SJCRH30 (cell line): ENCODE measurements at regions not wholly inside any gene's neighbourhood (a gene's known extent, or its start where the extent isn't known, plus 50 kb on each side); places are given as distances from the start of the nearest gene placed in this dataset.

Experiments used
- DNase-seq, 2 experiments: peaks; one replicate each; pipeline ENCODE4 v3.0.0-alpha.2; 2015 to 2020
- H3K27ac ChIP-seq: fragments of 250-450 bp; sonication (Bioruptor Pico); 2 replicates; pipeline ENCODE4 v1.5.1; 2020; ENCODE audit warnings: mild to moderate bottlenecking, moderate library complexity
- H3K27me3 ChIP-seq: fragments of 250-450 bp; sonication (Bioruptor Pico); 2 replicates; pipeline ENCODE4 v1.5.1; 2020; ENCODE audit warnings: mild to moderate bottlenecking, moderate library complexity
- H3K36me3 ChIP-seq: fragments of 250-450 bp; sonication (Bioruptor Pico); 2 replicates; pipeline ENCODE4 v1.5.1; 2020; ENCODE audit warnings: mild to moderate bottlenecking, moderate library complexity
- H3K4me1 ChIP-seq: fragments of 250-450 bp; sonication (Bioruptor Pico); 2 replicates; pipeline ENCODE4 v1.5.1; 2020; ENCODE audit warnings: mild to moderate bottlenecking, moderate library complexity
- H3K4me3 ChIP-seq: fragments of 250-450 bp; sonication (Bioruptor Pico); 2 replicates; pipeline ENCODE4 v1.5.1; 2020; ENCODE audit warnings: mild to moderate bottlenecking, moderate library complexity
- H3K9me3 ChIP-seq: fragments of 250-450 bp; sonication (Bioruptor Pico); replicated peaks from 2 replicates; pipeline ENCODE4 v1.5.1; 2020; ENCODE audit warnings: mild to moderate bottlenecking, moderate library complexity

DNA sequence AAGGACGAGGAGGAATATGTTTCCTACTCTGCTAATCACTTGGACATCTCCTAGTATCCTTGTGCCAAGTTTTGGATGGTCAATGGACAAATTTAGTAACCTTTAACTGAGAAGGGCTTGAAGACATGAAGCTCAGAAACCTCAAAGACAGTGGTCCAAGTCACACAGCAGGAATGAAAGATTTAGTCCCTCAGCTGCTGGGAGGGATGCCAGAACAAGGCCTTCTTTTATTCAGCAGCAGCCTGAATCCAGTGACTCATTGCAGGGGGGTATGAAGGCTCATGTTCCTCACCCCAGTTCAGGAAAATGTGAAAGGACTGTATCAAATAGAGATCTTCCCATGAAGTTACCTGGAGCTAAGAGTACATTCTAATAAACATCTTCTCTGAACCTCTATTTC lies 214.9 kb upstream of the UGT8 start:
- H3K4me1 ChIP-seq = peaks cover 14% of the 10 kb centered on the region
- H3K9me3 ChIP-seq = no peaks in the 10 kb centered on the region
- no peaks in the 10 kb centered on the region for H3K27me3 ChIP-seq
- DNase-seq = peak; percentile 75 to 85
- no peaks in the 10 kb centered on the region for H3K36me3 ChIP-seq
- H3K27ac ChIP-seq = no peak overlapping the region; the same call in 1 of the 2 replicates
- H3K4me3 ChIP-seq = no peak overlapping the region

- no peak overlapping the region for H3K27ac ChIP-seq
- no peaks in the 10 kb centered on the region for H3K9me3 ChIP-seq
- DNase-seq = peak; percentile 22 to 57
- no peaks in the 10 kb centered on the region for H3K27me3 ChIP-seq
- H3K4me1 ChIP-seq = peaks cover 14% of the 10 kb centered on the region
- H3K36me3 ChIP-seq = no peaks in the 10 kb centered on the region
- H3K4me3 ChIP-seq = no peak overlapping the region
Observed at GRCh38 chr4:114384629-114385028, 214.0 kb upstream of the UGT8 start.

- DNase-seq = no peak
Observed at GRCh38 chr4:114385195-114385985, 213.2 kb upstream of the UGT8 start.

GRCh38 chr4:114386637-114387233 lies 211.9 kb upstream of the UGT8 start:
- peak in 1 of 2 experiments; percentile 61 for DNase-seq

More at GRCh38 chr4:114385195-114385985, 213.2 kb upstream of the UGT8 start:
- no peaks in the 10 kb centered on the region for H3K27me3 ChIP-seq
- H3K9me3 ChIP-seq = no peaks in the 10 kb centered on the region
- no peak overlapping the region for H3K4me3 ChIP-seq
- H3K4me1 ChIP-seq = peaks cover 14% of the 10 kb centered on the region
- H3K36me3 ChIP-seq = no peaks in the 10 kb centered on the region
- H3K27ac ChIP-seq = no peak overlapping the region

GRCh38 chr4:114389070-114389685 lies 209.4 kb upstream of the UGT8 start:
- H3K4me3 ChIP-seq = no peak overlapping the region
- no peaks in the 10 kb centered on the region for H3K36me3 ChIP-seq
- H3K9me3 ChIP-seq = no peaks in the 10 kb centered on the region
- DNase-seq = no peak
- no peak overlapping the region for H3K27ac ChIP-seq
- H3K4me1 ChIP-seq = peaks cover 4% of the 10 kb centered on the region
- H3K27me3 ChIP-seq = no peaks in the 10 kb centered on the region

More at GRCh38 chr4:114386637-114387233, 211.9 kb upstream of the UGT8 start:
- H3K9me3 ChIP-seq = no peaks in the 10 kb centered on the region
- H3K27ac ChIP-seq = no peak overlapping the region
- H3K27me3 ChIP-seq = no peaks in the 10 kb centered on the region
- no peak overlapping the region for H3K4me3 ChIP-seq
- peaks cover 14% of the 10 kb centered on the region for H3K4me1 ChIP-seq
- no peaks in the 10 kb centered on the region for H3K36me3 ChIP-seq

- no peaks in the 10 kb centered on the region for H3K4me1 ChIP-seq
- no peaks in the 10 kb centered on the region for H3K9me3 ChIP-seq
- no peak overlapping the region for H3K4me3 ChIP-seq
- H3K36me3 ChIP-seq = no peaks in the 10 kb centered on the region
- H3K27ac ChIP-seq = no peak overlapping the region
- DNase-seq = no peak
- no peaks in the 10 kb centered on the region for H3K27me3 ChIP-seq
Observed at GRCh38 chr4:114393295-114394038, 205.1 kb upstream of the UGT8 start.

DNA sequence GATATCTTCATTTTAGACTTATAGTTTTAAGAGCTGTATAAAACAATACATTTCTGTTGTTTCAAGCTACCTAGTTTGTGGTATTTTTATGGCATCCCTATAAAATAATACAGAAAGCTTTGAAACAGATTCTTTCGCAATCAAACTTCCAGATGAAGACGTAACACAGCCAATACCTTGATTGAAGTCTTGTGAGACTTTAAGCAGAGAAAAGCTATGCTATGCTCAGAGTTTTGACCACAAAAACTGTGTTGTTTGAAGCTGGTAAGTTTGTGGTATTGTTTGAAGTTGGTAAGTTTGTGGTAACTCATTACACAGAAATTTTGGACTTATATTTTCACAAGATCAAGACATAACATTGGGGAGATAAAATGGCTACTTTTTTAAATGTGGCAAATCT lies 201.8 kb upstream of the UGT8 start:
- H3K4me3 ChIP-seq = no peak overlapping the region
- DNase-seq = no peak
- no peaks in the 10 kb centered on the region for H3K9me3 ChIP-seq
- no peaks in the 10 kb centered on the region for H3K36me3 ChIP-seq
- no peak overlapping the region for H3K27ac ChIP-seq
- no peaks in the 10 kb centered on the region for H3K27me3 ChIP-seq
- 0 out of 2 replicates have a peak, but pooled peaks cover 3% of the 10 kb centered on the region for H3K4me1 ChIP-seq

- H3K4me1 ChIP-seq = peaks cover 3% of the 10 kb centered on the region; the same call in 1 of the 2 replicates
- H3K36me3 ChIP-seq = no peaks in the 10 kb centered on the region
- H3K4me3 ChIP-seq = no peak overlapping the region
- H3K27me3 ChIP-seq = no peaks in the 10 kb centered on the region
- H3K27ac ChIP-seq = no peak overlapping the region
- no peaks in the 10 kb centered on the region for H3K9me3 ChIP-seq
- DNase-seq = peak in 1 of 2 experiments; percentile 21
Observed at GRCh38 chr4:114398410-114398809, 200.2 kb upstream of the UGT8 start.

- peaks cover 3% of the 10 kb centered on the region; the same call in 1 of the 2 replicates for H3K4me1 ChIP-seq
- no peaks in the 10 kb centered on the region for H3K9me3 ChIP-seq
- no peak overlapping the region for H3K4me3 ChIP-seq
- no peaks in the 10 kb centered on the region for H3K27me3 ChIP-seq
- DNase-seq = no peak
- H3K36me3 ChIP-seq = no peaks in the 10 kb centered on the region
- H3K27ac ChIP-seq = no peak overlapping the region
Observed at GRCh38 chr4:114399105-114399504, 199.5 kb upstream of the UGT8 start.

DNA sequence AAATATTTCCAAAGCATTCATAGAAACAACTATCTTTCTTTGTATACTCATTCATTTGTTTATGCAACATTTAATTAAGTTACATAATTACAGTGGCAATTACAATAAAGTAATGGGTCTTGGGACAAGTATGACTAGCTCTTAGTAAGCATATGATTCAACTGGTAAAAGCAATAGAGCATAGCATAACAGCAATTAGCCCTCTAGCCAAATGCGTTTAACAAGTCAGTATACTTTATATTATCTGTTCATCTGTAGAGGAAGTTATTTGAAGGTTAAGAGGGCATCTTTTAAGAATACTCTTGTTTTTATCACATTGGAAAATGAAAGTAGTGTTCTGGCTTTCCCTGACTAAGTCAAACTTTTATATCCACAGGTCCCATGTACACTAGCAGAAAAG lies 198.1 kb upstream of the UGT8 start:
- H3K27me3 ChIP-seq = no peaks in the 10 kb centered on the region
- H3K27ac ChIP-seq = no peak overlapping the region
- H3K4me1 ChIP-seq = peaks cover 3% of the 10 kb centered on the region; the same call in 1 of the 2 replicates
- DNase-seq = no peak
- H3K36me3 ChIP-seq = no peaks in the 10 kb centered on the region
- H3K9me3 ChIP-seq = no peaks in the 10 kb centered on the region
- H3K4me3 ChIP-seq = no peak overlapping the region

- no peak overlapping the region for H3K4me3 ChIP-seq
- no peaks in the 10 kb centered on the region for H3K36me3 ChIP-seq
- H3K9me3 ChIP-seq = no peaks in the 10 kb centered on the region
- peaks cover 3% of the 10 kb centered on the region; the same call in 1 of the 2 replicates for H3K4me1 ChIP-seq
- no peak overlapping the region for H3K27ac ChIP-seq
- H3K27me3 ChIP-seq = no peaks in the 10 kb centered on the region
- DNase-seq = no peak
Observed at GRCh38 chr4:114401483-114401882, 197.1 kb upstream of the UGT8 start.

DNA sequence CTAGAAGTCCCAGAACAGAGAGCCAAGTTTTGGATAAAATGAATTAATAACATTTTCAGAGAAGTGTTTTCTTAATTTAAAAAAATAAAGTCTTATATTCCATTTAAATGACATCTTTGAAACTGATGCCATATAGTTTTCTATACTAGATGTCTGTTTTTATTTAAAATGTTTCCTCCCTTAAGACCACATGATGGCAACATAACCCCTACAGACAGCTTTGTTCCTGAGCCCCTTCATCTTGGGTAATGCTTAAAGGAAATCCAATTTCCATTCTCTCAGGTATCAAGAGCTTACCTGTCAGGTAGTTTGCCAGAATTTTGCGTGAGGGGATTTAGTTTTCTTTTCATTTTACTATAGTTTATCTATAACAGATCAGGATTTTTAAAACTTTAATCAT lies 181.4 kb upstream of the UGT8 start:
- H3K4me1 ChIP-seq = no peaks in the 10 kb centered on the region
- no peaks in the 10 kb centered on the region for H3K36me3 ChIP-seq
- H3K9me3 ChIP-seq = no peaks in the 10 kb centered on the region
- no peaks in the 10 kb centered on the region for H3K27me3 ChIP-seq
- H3K27ac ChIP-seq = no peak overlapping the region
- peak in 1 of 2 experiments; percentile 41 for DNase-seq
- no peak overlapping the region for H3K4me3 ChIP-seq

DNA sequence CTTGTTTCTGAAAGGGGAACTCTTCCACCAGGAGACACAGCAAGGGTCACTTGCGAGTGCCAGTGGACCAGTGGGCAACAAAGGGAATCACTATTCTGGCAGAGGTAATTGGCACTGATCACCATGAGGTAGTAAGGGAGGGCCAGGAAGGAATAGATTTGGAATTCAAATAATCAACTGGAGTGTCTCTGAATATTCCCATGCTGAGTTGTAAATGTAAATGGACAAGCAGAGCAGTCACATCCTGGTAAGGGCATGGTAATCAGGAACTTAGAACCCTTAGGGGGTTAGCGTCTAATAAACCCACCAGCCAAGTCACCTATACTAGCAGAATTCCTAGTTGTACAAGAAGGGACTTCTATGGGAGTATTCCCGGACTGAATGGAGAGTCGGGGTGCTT lies 178.5 kb upstream of the UGT8 start:
- no peak for DNase-seq
- Histone ChIP-seq H3K27ac (no peak overlapping the region), H3K36me3 (no peaks in the 10 kb centered on the region), H3K4me3 (no peak overlapping the region), H3K4me1 (no peaks in the 10 kb centered on the region), H3K27me3 (no peaks in the 10 kb centered on the region), H3K9me3 (no peaks in the 10 kb centered on the region)

DNA sequence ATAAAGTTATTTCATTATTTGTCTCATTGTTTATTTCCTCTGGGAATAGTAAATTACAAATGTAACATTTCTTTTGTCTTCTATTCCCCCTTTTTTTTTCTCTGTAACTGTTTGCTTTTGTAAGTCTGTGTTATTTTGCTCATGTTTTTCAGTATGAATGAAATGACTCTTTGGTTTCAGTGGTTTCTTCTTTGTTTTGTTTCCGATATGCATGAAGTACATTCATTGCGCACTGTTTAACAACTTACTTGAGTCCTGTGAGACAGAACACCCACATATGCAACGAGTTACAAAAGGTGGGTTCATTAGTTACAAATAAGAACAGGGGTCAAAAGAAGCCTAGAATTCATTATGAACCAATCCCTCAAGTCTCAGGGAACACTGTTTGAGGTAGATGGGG lies 175.0 kb upstream of the UGT8 start:
- H3K9me3 ChIP-seq = no peaks in the 10 kb centered on the region

GRCh38 chr4:114435116-114435515 lies 163.5 kb upstream of the UGT8 start:
- H3K27ac ChIP-seq = no peak overlapping the region
- no peaks in the 10 kb centered on the region for H3K9me3 ChIP-seq
- no peak for DNase-seq
- no peaks in the 10 kb centered on the region for H3K36me3 ChIP-seq
- H3K4me3 ChIP-seq = no peak overlapping the region
- H3K4me1 ChIP-seq = no peaks in the 10 kb centered on the region
- H3K27me3 ChIP-seq = no peaks in the 10 kb centered on the region

More for the DNA sequence above, 175.0 kb upstream of the UGT8 start:
- H3K4me1 ChIP-seq = no peaks in the 10 kb centered on the region
- DNase-seq = no peak
- H3K27ac ChIP-seq = no peak overlapping the region
- H3K36me3 ChIP-seq = no peaks in the 10 kb centered on the region
- no peaks in the 10 kb centered on the region for H3K27me3 ChIP-seq
- no peak overlapping the region for H3K4me3 ChIP-seq
